NCI-H1105 treated with DMSO at 0.1 percent for 48 hours (cell line): ENCODE measurements at regions not wholly inside any gene's neighbourhood (a gene's known extent, or its start where the extent isn't known, plus 50 kb on each side); places are given as distances from the start of the nearest gene placed in this dataset.

Experiments used
- DNase-seq: peaks from one replicate; lab custom pipeline; 2025; lab: John Stamatoyannopoulos, UW

DNA sequence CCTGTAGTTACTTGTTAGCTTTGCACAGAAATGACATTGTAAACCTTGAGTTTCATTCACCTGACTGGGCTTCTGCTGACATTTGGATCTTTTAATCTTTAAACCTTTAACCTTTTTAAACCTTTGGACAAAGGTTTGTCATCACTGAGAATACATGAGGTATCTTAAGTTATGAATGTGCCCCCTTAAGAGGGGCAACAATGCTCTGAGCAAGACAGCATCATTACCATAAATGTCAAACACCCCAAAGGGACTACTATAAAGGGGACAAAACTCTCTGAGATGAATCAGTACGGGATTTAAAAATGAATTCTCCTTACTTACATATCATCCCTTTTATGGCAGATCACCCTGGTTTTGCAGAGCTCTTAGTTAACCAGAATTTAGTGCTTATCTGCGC is 203.3 kb downstream of the COG6 start:
- DNase-seq, result no peak

DNA sequence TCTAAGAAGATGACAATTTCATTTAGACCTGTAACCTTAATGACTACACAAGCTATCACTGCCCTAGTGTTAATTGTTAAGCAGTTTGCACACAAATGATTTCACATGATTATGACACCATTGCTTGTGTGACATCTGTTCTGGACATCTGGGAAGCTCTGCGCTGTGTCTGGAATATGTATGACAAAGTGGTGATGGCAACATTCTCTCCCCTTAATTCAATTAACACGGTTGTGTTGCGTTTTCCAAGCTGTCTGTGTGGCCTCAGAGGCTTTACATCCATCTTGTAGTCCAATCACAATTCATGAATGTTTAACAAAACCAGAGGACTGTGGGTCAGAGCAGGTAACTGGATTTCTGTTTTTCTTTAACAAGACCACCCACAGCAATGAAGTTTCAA is 204.4 kb downstream of the COG6 start:
- no peak for DNase-seq

DNA sequence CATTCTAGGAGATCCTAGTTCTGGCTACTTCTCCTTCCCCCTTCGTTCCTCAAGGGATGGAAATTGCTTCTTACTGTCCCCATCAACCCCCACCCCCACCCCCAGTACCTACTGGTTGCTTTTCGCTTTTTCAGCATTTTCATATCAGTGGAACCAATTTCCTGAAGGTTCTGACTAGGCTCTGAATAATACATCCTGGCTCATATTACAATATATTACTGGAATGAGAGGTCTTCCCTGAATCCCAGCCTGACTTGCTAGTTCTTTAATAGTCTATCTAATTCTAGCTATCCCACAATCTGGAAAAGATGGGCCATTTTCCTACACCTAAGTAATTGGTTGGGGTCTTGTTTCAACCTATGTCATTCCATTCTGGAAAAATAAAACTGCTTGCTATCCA is 207.4 kb downstream of the COG6 start:
- no peak for DNase-seq

DNA sequence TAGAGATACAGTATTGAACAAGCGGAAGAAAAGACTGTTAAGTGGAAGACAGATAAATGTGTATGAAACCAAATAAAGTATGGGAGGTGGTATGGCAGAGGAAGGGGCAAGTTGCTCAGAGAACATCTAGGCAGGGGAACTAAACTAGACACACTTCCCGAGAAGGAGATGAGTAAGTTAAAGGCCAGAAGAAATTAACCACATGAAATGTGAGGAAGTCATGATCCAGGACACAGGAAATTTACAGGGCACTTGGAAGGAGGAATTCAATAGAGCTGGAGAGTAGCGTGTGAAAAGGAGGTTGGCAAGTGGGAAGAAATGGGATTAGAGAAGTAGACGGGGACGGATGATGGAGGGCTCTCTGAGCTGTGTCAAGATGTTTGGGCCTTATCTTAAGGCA is 208.8 kb downstream of the COG6 start:
- no peak for DNase-seq

DNA sequence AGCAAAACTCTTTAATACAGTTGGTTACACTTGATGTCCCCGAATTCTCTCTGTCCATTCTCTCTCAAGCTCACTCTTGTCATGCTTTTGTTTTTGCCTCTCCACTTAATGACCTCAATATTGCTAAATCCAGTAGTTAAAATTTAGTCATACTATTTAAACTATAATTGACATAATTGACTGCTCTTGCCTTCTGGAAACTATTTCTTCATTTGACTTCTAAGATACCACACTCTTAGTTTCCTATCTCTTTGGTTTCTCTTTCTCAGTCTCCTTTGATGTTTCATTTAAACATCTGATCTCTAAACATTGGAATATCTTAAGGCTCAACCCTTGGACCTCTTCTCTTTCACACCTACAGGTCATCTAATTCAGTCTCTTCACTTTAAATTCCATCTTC is 211.3 kb downstream of the COG6 start:
- DNase-seq, result no peak

DNA sequence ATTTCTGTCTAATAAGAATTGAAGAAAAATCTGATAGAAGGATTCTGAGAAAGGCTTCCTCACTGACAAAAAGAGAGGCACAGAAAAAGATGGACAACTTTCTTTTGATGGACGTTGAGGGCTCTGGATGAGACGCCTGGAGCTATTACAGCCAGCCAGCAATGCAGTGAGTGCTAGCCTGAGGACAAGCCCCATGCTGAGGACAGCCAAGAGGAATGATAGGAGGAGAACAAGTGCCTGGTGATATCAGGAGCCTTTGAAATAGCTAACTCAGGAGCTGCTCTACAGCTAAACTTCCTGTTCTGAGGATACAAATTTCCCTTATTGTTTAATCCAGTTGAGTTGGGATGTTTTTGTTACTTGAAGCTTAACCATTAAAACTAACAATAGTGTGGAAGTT is 212.3 kb downstream of the COG6 start:
- no peak for DNase-seq

DNA sequence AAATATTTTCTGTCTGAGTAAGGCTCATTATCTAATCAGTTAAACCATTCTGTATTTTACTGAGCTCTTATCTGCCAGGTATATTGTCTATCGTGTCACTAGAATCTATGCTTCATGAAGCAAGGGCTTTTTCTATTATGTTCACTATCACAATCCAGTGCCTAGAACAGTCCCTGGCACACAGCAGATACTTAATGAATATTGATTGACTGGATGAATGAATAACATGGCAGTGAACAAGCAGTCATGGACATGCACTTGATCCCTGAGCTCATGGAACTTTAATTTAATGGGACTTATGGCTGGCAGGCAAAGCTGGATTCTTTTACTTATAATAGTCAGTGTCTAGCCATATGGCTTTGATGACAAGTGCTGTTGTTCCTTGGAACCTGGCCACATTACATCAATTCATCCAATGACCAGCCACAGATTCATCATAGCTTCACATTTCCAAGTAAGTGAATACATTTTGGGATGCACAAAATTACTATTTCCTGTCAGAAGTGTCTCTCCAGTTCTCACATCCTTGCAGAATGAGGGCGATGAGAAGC is 214.8 kb downstream of the COG6 start:
- DNase-seq, result no peak

DNA sequence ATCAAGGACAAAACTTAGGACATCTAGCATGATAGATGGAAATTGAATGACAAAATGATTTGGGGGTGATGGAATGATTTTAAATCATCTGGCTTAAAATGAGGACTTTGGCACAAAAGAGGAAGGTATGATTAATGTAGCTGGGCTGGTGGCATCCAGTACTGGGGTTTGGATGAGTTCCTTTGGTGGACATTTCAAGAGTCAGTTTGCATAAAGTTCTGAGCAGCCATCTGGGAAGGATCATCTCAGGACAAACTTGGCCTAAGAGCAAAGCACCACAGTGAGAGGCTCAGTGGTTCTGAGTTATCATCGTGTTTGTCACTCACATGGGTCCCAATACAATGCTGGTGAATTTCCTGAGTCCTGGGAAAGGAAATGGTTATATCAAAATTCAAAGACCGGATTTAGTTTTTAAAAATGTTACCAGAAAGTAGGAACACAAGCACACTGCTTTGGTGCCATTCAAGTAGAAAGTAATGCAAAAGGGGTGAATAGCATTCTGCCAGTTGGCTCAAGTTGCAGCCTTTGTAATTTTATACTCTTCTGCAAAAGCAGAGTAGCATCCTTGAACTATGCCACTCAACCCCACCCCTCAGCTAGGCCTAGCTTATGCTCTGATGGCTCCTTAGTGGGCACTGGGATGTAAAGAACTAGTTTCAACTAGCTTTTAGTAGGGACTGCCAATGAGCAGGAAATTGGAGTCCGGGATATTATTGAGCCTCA is 219.0 kb downstream of the COG6 start:
- no peak for DNase-seq

DNA sequence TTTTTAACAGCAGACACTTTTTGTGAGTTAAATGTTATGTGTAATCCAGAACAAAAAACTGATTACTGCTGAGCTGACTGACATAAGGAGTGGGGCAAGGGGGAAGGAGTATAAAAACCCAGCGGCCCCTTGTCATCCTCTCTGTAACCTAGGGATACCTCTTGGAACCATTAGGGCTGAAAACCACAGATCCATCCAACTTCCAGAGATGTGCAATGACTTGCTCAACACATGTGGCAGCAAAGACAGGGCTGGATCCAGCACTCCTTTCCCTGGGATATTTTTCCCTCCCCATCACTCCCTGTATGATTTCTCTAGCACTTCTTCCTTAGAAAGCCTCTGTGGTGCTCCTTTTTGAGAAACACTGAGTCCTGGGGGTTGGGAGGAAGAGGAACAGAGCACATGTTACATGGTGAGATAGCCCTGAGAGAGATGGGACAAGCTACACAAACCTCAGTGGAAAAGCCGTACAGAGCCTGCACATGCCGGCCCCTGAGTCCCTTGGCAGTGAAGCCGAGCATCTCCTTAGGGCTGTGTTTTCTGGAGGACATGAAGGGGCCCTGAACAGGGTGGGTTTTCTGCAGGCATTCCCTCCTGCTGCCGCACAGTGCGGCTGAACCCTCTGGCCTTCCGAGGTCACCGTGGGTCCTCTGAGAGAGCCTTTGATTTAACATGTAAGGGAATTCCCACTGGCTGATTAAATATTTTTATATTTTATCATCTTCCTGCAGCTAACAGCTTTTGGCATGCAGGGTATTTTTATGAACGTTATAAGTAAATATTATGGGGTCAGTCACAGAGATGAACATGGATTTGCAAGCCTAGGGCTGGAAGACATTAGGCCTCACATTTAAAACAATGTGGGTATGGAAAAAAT is 219.9 kb downstream of the COG6 start:
- no peak for DNase-seq

DNA sequence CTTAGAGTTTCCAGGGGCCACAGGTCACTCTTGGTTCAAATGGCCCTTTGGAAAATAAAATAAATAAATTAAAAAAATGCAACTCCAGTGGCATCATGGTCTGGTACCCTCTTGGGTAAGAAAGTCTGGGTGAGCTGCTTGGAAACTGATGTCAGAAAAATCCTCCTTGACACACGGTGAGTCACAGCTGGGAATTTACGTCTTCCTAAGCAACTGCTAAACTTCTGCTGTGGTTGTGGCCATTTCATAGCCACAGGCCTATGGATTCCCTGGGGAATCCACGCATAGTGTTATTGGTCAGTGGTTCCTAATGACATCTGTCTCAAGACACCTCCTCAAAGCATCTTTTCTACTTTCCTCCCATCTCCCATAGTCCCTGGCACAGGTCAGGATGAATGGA is 220.8 kb downstream of the COG6 start:
- DNase-seq, result no peak

DNA sequence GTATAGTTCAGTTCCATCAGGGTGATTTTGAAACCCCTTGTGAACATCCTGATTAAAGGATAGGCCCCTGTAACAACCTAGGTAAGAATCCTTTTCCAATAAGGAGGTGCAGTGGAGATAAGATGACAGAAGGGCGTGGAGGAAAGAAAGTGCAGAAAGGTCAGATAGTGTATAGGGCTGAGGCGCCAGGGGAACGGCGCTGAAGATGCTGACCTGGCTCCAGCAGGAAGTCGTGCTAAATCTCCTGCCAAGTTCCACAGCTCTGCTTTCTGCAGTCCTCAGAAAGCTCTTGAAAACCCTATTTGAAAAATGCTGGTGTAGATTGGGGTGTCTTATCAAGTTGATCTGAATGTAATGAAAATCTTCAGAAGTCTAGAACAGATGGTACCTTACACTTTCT is 221.7 kb downstream of the COG6 start:
- no peak for DNase-seq

DNA sequence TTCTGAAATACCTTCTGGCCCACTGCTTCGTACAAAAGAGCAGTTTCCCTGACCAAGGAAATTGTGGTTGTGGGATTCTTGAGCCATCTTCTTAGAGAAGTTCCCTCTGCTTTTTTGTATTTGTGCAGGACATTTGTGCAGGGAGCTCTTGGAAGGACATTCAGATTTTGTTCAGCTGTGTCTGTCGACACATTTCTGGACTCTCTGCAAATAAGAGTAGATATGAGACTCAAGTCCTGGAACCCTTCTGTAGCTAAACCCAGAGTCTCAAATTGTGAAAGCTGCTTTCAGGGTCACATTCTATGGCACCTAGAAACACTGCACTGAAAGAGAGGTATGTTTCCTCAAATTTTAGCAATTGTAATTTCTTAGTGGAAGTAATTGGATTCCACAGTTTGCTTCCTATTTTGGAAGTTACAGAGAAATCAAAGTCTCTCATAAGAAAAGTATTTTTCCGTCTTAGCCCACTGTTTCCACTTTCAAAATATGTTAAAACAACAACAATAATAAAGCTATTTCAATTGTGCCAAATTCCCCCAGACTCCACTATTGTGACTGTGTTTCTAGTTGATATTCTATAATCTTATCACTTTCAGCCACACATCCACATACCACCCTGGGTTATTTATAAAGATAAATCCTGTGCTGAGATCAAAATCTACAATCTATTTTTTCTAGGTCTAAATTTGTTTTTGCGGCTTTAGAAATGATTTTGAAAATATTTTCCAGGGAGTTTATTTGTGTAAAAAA is 224.0 kb downstream of the COG6 start:
- DNase-seq, result no peak

DNA sequence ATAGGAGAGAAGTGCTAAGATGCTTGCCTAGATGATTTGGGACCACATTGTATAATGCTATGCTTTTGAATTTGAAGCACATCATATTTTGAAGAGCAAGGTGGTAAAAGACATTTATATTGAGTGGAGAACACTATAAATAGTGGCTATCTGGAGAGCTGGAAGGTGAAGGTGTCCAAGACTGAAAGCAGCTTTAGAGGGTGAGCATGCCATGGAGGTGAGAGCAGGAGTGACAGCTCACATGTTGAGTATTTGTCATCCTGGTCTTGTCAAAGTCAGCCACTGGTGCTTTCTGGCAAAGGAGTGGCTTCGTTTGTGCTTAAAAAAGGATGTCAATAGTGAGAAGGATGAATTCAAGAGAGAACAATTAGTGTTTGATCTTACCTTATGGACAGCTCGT is 225.9 kb downstream of the COG6 start:
- DNase-seq, result no peak

DNA sequence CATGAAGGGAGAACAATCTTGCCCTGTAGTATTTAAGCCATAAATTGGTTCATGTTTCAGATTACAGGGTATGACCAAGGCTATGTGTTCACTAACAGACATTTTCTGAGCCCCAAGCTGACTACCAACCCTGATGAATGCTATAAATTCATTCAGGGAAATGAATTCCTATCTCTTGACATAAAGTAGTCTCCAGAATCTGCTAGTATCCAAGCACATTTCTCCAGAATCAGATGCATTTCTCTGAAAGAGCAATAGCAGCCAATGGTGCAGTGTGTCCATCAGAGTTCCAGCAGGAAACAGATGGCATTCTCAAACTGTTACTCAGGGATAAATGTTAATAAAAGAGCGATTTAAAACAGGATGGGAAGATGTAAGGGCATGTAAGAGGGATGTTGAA is 226.4 kb downstream of the COG6 start:
- DNase-seq, result no peak

DNA sequence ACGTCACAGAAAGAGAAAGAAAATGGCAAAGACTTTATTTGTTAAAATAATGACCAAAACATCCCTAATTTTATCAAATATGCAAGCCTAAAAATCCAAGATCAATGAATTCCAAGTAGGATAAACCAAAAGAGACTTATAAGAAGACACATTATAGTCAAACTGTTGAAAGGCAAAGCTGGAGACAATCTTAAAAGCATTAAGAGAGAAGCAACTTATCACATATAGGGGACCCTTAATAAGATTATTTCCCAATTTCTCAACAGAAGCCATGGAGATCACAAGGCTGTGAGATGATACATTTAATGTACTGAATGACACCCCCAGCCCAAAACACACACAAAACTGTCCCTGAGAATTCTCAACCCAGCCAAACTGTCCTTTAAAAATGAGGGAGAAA is 228.7 kb downstream of the COG6 start:
- DNase-seq, result no peak

DNA sequence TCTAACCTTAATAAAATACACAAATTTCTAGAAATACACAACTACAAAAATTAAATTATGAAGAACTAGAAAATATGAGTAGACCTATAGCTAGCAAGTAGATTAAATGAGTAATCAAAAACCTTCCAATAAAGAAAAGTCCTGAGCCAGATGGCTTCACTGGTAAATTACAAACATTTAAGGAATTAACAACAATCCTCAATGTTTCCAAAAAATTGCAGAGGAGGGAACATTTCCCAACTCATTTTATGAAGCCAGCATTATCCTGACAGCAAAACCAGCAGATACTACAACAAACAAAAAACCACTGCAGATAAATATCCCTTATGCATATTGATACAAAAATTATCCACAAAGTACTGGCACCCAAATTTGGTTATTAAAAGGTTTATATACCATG is 230.9 kb downstream of the COG6 start:
- DNase-seq, result no peak

DNA sequence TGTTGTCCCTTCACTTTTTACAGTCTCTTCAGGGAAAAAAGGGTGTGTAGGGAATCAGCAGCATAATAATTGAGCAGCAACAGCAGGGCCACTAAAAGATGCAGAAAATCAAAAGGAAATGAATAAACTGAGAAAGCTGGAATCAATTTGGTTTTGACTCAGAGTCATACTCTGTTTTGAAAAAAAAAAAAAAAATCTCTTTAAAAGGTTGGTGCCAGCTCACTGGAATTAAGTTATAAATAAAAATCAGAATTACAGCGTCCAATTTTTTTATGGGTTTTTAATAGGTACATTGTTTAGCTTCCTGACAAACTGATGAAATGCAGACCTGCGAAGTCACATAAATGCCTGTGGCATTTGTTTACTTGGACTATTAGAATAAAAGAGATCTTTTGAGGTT is 231.9 kb downstream of the COG6 start:
- DNase-seq, result no peak

DNA sequence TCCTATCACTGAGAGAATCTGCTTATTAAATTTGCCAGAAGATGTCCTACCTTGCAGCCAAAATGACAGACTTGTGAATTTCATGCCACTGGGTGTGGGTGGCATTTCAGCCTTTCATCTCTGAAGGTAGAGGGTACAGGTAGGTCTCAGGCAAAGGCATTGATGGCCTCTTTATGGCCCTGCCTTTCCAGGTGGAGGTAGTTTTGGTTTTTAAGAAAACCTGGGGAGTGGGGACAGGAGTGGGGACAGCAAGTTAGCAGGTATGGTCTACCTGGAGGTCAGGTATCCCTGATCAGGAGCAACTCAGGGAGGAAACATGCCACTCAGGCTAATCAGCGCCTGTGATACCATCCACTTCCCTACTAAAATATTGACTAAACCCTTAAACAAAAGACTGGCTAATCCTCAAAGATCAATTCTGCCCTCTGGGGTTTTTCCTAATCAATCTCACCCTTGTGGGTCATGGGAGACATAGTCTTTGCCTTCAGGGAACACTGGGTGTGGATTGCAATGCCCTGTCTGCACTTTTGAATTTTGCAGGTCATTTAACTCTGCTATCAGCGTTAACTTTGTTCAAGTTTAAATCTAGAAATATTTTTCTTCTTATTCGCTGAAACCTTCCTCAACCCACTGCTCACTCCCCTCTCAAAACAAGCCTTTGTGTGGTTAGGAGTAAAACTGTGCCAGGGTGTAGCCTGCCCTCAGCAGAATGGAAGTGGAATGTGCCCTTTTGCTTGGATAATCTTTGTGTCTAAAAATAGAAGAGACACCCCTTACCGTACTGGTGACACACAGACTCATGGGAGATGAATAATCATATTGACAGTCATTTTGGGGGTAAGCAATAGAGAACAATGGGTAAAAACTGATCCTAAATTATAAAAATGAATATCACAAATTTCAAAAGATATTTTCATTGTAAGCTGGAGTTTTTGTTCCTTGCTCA is 233.7 kb downstream of the COG6 start:
- no peak for DNase-seq

DNA sequence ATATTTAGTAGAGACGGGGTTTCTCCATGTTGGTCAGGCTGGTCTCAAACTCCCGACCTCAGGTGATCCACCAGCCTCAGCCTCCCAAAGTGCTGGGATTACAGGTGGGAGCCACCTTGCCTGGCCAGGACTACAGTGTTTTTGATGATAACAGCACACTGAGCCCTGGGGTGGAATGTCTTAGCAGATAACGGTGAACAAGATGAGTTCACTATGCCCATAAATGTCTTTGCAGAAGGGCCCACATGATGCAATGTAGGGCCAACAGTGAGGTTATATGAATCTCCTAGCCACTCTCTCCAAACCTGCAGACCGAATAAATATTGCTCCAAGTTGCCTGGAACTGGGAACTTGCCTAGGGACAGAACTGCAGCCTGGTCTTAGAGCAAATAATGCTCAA is 235.1 kb downstream of the COG6 start:
- no peak for DNase-seq

DNA sequence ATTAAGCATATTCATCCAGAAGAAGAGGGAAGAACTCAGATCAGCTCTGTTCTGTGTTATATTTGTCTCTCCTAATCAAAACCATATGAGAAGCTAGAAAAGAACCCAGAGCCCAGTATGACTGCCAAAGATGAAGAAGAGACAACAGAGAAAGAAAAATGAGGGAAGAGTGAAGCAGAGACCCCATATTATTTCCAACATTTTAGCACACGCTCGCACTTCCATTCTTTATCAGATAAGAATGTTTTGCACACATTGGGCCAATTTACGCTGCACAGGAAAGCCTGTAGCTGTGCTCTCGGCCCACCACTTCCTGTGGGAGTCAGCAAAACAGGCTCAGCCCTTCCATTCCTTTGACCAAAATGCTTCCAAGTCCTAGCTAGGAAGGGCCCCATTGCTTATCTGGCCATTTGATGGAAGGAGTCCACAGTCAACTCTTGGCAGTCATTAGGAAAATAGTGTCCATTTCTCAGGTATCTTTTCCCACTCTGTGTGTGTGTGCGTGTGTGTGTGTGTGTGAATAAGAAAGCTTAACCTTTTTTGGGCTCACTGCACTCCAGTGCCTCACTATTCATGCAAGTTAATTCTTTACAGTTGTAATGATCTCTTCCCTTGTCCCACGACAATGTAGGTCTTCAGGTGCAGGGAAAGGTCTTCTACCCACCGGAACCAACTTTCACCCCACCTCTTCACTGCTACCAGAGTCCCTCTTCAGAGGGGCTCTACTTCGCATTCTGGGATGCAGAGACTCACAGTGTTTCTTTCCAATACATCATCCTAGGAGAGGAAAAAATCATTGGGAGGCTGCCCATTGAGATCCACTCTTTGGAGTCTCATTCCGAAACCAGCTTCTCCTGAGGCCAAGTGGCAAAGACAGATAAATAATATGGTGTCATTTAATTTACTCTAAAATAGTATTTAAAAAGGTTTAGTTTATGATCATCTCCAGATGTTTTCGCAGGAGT is 237.5 kb downstream of the COG6 start:
- no peak for DNase-seq
